IMR-90 (cell line): ENCODE measurements at regions not wholly inside any gene's neighbourhood (a gene's known extent, or its start where the extent isn't known, plus 50 kb on each side); places are given as distances from the start of the nearest gene placed in this dataset.

Experiments used
- FOS ChIP-seq: fragments of 150-350 bp; IDR thresholded peaks from 2 replicates; pipeline ENCODE4 v1.6.1; 2016; ENCODE audit warnings: low read depth, low read length
- RAD21 ChIP-seq: IDR thresholded peaks from 2 replicates; pipeline ENCODE4 v1.6.1; 2012; ENCODE audit warnings: low read length, improper control_type of control experiment
- TF ChIP-seq, protein P1 (sequence below): conservative IDR thresholded peaks from 2 replicates; pipeline ENCODE4 v1.5.1; 2012; ENCODE audit warnings: mild to moderate bottlenecking, low read depth, low read length, improper control_type of control experiment

DNA sequence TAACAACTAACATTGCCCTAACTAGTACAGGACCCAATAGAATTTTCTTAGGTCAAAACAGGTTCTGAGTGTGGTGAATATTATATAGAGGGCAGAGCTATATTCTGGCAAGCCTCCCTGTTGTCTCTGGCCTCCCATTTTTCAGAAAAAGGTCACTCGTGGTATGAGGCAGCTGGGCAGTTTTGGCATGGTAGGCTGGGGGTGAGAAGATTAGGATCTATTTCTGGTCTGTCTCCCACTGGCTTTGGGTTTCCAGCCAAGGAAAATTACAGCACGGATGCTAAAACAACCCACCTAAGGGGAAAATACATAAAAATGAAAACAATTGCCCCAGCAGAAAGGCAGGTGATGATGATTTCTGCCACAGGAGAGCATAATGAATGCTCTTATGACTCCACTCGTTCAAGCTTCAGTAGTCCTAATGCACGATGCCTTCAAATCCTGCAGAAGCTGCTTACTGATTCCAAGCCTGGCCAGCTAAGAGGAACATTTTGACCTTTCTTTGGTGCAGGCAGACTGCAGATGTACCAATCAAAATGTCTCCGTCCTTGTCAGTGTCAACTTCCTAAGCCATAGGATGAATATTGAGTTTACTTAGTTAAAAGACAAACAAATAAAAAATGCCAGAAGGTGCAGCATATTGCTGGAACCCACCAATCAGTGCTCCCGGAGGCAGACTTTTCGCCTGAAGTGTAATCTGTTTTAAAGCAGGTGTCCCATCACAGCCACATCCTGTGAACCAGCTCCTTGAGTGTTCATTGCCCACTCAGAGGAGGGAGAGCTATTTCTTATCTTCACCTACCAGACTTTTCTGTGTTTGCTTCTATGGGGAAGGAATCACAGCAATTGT is 435.4 kb downstream of the ZSWIM6 start:
- TF ChIP-seq FOS (no peak), RAD21 (no peak)
- TF ChIP-seq, protein P1, sequence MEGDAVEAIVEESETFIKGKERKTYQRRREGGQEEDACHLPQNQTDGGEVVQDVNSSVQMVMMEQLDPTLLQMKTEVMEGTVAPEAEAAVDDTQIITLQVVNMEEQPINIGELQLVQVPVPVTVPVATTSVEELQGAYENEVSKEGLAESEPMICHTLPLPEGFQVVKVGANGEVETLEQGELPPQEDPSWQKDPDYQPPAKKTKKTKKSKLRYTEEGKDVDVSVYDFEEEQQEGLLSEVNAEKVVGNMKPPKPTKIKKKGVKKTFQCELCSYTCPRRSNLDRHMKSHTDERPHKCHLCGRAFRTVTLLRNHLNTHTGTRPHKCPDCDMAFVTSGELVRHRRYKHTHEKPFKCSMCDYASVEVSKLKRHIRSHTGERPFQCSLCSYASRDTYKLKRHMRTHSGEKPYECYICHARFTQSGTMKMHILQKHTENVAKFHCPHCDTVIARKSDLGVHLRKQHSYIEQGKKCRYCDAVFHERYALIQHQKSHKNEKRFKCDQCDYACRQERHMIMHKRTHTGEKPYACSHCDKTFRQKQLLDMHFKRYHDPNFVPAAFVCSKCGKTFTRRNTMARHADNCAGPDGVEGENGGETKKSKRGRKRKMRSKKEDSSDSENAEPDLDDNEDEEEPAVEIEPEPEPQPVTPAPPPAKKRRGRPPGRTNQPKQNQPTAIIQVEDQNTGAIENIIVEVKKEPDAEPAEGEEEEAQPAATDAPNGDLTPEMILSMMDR, result no peak
